Suprapubic skin (tissue), 4 donors: ENCODE measurements at regions not wholly inside any gene's neighbourhood (a gene's known extent, or its start where the extent isn't known, plus 50 kb on each side); places are given as distances from the start of the nearest gene placed in this dataset.
"Not testable (repeated sequence)": the region's sequence is repeated elsewhere in the genome, so short reads cannot be mapped to it uniquely, and the experiment has no call there.

Experiments used
- DNase-seq, 2 donors: peaks; one replicate each; pipeline ENCODE4 v3.0.0-alpha.2; 2019; ENCODE audit warnings: low spot score in 2 of 2
- H3K27ac ChIP-seq: fragments of 200-600 bp; sonication (generic); one replicate; pipeline ENCODE4 v1.5.1; 2019
- H3K27me3 ChIP-seq: fragments of 200-600 bp; sonication (generic); one replicate; pipeline ENCODE4 v1.5.1; 2019
- H3K36me3 ChIP-seq: fragments of 200-600 bp; sonication (generic); one replicate; pipeline ENCODE4 v1.5.1; 2019
- H3K4me1 ChIP-seq: fragments of 200-600 bp; sonication (generic); one replicate; pipeline ENCODE4 v1.5.1; 2019
- H3K4me3 ChIP-seq: fragments of 200-600 bp; sonication (generic); one replicate; pipeline ENCODE4 v1.5.1; 2019; ENCODE audit warnings: mild to moderate bottlenecking
- H3K9me3 ChIP-seq: fragments of 200-600 bp; sonication (generic); one replicate; pipeline ENCODE4 v1.5.1; 2019
- EP300 ChIP-seq: sonication (generic); formaldehyde crosslinking; IDR thresholded peaks from one replicate; pipeline ENCODE4 v1.6.1; 2017; ENCODE audit warnings: antibody characterized with exemption
- POLR2A ChIP-seq, 2 donors: fragments of 450-650 bp; IDR thresholded peaks; one replicate each; pipeline ENCODE4 v1.6.1; 2017; ENCODE audit warnings: antibody characterized with exemption in 2 of 2, mild to moderate bottlenecking in 2 of 2, moderate library complexity in 2 of 2
- POLR2AphosphoS5 ChIP-seq, 3 donors: sonication (generic); formaldehyde crosslinking; IDR thresholded peaks; one replicate each; pipeline ENCODE4 v1.6.1; 2017; ENCODE audit warnings: antibody characterized with exemption in 3 of 3
- WGBS: methylation state at CpG from one replicate; pipeline ENCODE4 v1.1.5; 2018; 5-methylcytosine and 5-hydroxymethylcytosine counted together
- TF ChIP-seq, protein P1 (sequence below), 2 donors: fragments of 200-600 bp in 1 of 2; fragments of 450-650 bp in 1 of 2; sonication (generic) in 1 of 2; IDR thresholded peaks; one replicate each; pipeline ENCODE4 v1.5.1; 2016 to 2019; ENCODE audit warnings: antibody characterized with exemption in 2 of 2, mild to moderate bottlenecking in 1 of 2, moderate library complexity in 1 of 2

DNA sequence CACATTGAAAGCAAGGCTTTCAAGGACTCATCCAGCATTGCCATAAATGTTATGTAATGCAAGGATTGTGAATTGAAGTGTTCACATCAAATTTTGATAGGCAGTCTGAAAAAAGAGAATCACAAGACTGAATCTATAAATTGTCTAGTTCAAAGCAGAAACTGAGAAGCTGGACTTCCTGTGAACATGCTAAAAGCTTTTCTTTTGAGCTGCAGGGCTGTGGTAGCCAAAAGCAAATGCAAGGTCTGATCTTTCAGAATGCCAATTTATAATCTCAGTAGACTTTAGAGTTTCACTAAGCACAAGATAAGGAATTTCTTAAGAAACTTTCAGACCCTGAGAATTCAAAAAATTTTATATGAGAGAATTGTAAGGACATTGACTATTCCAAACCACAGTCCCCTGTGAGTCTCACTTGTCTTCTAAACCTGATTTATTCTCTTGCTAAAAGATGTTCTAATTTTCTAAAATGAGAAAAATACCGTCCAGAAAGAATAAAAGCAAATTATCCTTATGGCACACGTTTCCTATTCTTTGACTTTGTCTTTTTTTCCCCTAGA lies 1700.3 kb downstream of the OTOL1 start:
- H3K27ac ChIP-seq = no peak overlapping the region
- no peak for DNase-seq
- 33% methylated on average over 2 of the region's 2 CpGs for WGBS
- H3K9me3 ChIP-seq = no peaks in the 10 kb centered on the region
- H3K4me1 ChIP-seq = no peaks in the 10 kb centered on the region
- no peak overlapping the region for H3K4me3 ChIP-seq
- H3K27me3 ChIP-seq = no peaks in the 10 kb centered on the region
- no peaks in the 10 kb centered on the region for H3K36me3 ChIP-seq
- no peak for TF ChIP-seq POLR2AphosphoS5 (IDR thresholded peaks at IDR 0.05)
- no peak for TF ChIP-seq POLR2A (IDR thresholded peaks at IDR 0.05)
- TF ChIP-seq, protein P1, sequence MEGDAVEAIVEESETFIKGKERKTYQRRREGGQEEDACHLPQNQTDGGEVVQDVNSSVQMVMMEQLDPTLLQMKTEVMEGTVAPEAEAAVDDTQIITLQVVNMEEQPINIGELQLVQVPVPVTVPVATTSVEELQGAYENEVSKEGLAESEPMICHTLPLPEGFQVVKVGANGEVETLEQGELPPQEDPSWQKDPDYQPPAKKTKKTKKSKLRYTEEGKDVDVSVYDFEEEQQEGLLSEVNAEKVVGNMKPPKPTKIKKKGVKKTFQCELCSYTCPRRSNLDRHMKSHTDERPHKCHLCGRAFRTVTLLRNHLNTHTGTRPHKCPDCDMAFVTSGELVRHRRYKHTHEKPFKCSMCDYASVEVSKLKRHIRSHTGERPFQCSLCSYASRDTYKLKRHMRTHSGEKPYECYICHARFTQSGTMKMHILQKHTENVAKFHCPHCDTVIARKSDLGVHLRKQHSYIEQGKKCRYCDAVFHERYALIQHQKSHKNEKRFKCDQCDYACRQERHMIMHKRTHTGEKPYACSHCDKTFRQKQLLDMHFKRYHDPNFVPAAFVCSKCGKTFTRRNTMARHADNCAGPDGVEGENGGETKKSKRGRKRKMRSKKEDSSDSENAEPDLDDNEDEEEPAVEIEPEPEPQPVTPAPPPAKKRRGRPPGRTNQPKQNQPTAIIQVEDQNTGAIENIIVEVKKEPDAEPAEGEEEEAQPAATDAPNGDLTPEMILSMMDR (IDR thresholded peaks at IDR 0.05) = no peak
- TF ChIP-seq EP300 = no peak

DNA sequence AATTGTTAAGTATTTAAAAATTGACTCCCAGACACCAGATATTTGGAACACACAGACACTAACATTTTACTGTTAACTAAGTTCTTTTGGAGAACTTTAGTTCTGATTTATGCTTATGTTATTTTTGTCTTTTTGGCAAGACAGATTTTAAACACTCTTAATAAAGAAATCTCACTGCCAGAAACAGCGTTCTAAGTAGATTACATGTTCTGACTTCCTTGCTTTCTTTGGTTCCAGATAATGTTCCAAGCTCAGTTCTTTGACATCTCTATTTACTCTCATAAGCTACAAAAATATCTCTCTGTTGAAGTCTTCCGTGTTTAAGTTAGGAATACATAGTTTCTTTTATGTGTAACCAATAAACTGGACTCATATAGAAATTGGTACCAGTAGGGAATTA lies 1699.6 kb downstream of the OTOL1 start:
- WGBS = 17% methylated on average over 2 of the region's 2 CpGs

DNA sequence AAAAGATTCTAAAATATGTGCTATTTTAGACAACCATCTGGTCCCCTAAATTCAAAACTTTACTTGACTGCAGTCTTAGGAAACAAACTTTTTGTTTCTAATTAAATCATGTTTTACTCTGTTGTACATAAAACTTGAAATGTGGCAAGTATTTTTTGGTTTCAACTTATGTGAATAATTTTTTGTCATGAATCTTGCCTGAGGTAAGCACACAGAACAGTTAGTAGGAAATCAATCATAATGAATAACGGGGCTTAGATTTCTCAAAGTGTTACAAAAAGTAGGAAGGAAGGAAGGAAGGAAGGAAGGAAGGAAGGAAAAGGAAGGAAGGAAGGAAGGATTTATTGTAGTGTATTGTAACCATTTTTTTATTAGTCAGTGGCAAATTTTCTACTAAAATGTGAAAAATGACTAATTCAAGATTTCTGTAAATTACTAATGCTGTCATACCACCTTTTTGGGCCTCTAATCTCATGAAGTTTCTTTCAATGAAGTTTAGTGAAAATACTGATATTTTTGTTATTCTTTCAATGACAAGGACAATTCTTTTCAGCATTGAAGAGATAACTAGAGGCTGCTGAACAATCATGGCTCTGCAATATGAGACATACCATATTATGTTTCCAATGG lies 1689.2 kb downstream of the OTOL1 start:
- no peak for DNase-seq
- Histone ChIP-seq H3K36me3 (no peaks in the 10 kb centered on the region), H3K27ac (no peak overlapping the region), H3K27me3 (no peaks in the 10 kb centered on the region), H3K4me3 (no peak overlapping the region), H3K4me1 (no peaks in the 10 kb centered on the region), H3K9me3 (no peaks in the 10 kb centered on the region)
- TF ChIP-seq, protein P1 (IDR thresholded peaks at IDR 0.05) = no peak
- TF ChIP-seq POLR2A (IDR thresholded peaks at IDR 0.05) (no peak), EP300 (no peak), POLR2AphosphoS5 (IDR thresholded peaks at IDR 0.05) (no peak)
- 38% methylated on average over 1 of the region's 1 CpG for WGBS

More for the DNA sequence above, 1699.6 kb downstream of the OTOL1 start:
- Histone ChIP-seq H3K4me1 (no peaks in the 10 kb centered on the region), H3K9me3 (no peaks in the 10 kb centered on the region), H3K36me3 (no peaks in the 10 kb centered on the region), H3K27ac (no peak overlapping the region), H3K27me3 (no peaks in the 10 kb centered on the region), H3K4me3 (no peak overlapping the region)
- DNase-seq = no peak
- no peak for TF ChIP-seq POLR2AphosphoS5 (IDR thresholded peaks at IDR 0.05)
- TF ChIP-seq, protein P1 (IDR thresholded peaks at IDR 0.05) = no peak

DNA sequence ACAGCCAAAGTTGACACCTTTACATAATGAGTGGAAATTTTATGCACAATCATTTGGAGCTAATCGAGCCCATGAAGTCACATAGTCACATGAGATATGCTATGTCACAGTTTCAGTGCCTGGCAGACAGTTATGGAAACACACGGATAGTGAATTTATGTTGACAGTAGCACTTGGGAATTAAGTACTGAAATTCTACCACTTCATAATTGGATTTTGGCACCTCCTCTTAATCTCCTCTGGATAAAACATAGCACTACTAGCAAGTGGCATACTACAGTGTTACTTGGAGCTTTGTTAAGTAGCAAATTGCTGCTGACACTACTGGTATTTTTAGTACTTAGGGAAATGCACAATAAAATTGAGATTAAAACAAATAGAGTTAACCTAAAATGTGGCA lies 1679.4 kb downstream of the OTOL1 start:
- Histone ChIP-seq H3K36me3 (no peaks in the 10 kb centered on the region), H3K27me3 (no peaks in the 10 kb centered on the region), H3K4me1 (no peaks in the 10 kb centered on the region), H3K9me3 (no peaks in the 10 kb centered on the region), H3K4me3 (no peak overlapping the region), H3K27ac (no peak overlapping the region)
- WGBS = 52% methylated on average over 2 of the region's 2 CpGs
- TF ChIP-seq, protein P1 (IDR thresholded peaks at IDR 0.05) = no peak
- TF ChIP-seq POLR2AphosphoS5 (IDR thresholded peaks at IDR 0.05) (no peak), POLR2A (IDR thresholded peaks at IDR 0.05) (no peak), EP300 (no peak)
- DNase-seq = no peak

DNA sequence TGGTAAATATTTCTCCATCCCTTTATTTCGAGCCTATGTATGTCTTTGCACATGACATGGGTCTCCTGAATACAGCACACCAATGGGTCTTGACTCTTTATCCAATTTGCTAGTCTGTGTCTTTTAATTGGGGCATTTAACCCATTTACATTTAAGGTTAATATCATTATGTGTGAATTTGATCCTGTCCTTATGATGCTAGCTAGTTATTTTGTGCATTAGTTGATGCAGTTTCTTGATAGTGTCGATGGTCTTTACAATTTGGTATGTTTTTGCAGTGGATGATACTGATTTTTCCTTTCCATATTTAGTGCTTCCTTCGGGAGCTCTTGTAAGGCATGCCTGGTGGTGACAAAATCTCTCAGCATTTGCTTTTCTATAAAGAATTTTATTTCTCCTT lies 1675.9 kb downstream of the OTOL1 start:
- not testable (repeated sequence) for H3K4me3 ChIP-seq, H3K27ac ChIP-seq, H3K9me3 ChIP-seq, H3K27me3 ChIP-seq, H3K4me1 ChIP-seq, H3K36me3 ChIP-seq, DNase-seq
- WGBS = 83% methylated on average over 3 of the region's 3 CpGs

DNA sequence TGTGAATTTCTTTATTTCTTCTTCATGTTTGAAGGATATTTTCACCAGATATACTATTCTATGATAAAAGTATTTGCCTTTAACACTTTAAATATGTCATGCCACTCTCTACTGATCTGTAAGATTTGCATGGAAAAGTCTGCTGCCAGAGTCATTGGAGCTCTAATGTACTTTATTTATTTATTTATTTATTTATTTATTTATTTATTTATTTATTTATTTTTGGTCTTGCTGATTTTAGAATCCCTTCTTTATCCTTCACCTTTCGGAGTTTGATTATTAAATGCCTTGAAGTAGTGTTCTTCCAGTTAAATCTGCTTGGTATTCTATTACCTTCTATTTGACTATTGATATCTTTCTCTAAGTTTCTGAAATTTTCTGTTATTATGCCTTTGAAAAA lies 1669.6 kb downstream of the OTOL1 start:
- Histone ChIP-seq H3K4me3 (no peak overlapping the region), H3K4me1 (no peaks in the 10 kb centered on the region), H3K36me3 (no peaks in the 10 kb centered on the region), H3K27me3 (no peaks in the 10 kb centered on the region), H3K27ac (no peak overlapping the region), H3K9me3 (peaks cover 3% of the 10 kb centered on the region)
- 60% methylated on average over 1 of the region's 1 CpG for WGBS
- no peak for DNase-seq
- TF ChIP-seq POLR2AphosphoS5 (IDR thresholded peaks at IDR 0.05) (no peak), POLR2A (IDR thresholded peaks at IDR 0.05) (no peak), EP300 (no peak)
- TF ChIP-seq, protein P1 (IDR thresholded peaks at IDR 0.05) = no peak
